ENCODE measurements at regions not wholly inside any gene's neighbourhood (a gene's known extent, or its start where the extent isn't known, plus 50 kb on each side); places are given as distances from the start of the nearest gene placed in this dataset.
"Not testable (repeated sequence)": the region's sequence is repeated elsewhere in the genome, so short reads cannot be mapped to it uniquely, and the experiment has no call there.

DNA sequence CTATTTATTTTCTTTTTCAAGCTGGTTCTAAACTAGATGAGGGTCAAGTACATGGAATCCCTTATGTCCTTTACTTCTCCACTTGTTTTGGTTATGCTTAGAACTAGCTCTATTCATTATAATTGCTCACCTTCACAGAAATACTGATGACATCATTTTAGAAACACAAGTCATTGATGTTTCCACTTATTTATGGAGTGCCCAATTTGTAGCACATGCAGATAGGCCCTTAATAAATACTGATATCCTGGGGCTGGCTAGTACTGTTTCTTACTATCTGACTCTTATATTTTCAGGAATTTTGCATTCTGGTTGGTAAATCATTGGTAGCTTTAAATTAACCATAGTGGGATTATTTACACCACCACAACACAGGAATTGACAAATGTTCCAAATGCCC is 112.2 kb downstream of the NAA11 start:
- no peak for DNase-seq

DNA sequence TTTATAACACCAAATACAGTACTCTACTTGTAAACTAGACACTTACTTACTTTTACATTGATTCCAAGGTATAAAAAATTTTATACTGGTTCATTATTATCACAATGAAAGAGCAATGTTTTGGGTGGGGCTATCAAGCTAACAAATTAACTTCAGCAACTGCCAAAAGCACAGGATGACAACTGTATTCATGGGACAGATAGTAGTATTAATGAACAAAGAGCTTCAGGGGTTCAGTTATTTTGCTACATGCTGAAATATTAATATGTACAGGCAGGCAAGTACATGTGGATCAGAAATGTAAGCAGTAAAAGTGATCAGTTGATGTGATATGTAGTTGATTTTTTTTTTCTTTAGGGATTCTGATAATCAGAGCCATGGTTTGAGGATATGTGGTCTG is 112.9 kb downstream of the NAA11 start:
- no peak for DNase-seq

DNA sequence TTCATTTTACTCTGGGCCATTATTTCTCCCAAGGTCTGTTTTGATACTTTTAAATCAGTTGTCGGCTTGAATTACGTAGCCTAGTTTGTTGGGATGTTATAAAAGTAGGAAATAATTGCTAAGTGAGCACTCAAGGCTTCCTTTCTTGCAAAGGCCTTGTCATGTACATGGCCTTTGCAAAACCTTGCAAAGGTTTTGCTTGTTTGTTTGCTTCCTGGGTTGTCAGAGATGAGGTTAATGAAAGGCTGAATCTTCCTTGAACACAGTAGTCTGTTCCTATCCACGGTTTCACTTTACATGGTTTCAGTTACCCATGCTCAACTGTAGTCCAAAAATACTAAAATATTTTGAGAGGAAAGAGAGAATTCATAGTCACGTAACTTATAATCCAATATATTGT is 113.5 kb downstream of the NAA11 start:
- DNase-seq = no peak

DNA sequence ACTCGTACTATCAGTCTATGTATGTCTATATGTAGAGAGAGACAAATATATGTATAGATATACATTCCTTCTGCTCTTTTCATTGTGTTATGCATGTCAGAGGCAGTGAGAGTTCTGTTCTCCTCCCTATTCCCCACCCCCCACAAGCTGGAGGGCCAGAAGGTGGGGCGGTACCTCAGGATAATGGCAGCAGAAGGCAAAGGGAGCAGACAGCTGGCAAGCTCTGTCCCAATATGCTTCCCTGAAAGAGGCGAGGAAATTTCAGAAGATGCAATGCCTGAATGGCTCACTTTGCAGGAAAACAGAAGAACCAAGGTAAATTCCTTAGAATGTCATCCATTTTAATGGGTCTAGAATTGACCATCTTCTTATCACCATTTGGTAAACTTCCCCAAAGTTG is 114.4 kb downstream of the NAA11 start:
- peak; percentile 85 for DNase-seq

DNA sequence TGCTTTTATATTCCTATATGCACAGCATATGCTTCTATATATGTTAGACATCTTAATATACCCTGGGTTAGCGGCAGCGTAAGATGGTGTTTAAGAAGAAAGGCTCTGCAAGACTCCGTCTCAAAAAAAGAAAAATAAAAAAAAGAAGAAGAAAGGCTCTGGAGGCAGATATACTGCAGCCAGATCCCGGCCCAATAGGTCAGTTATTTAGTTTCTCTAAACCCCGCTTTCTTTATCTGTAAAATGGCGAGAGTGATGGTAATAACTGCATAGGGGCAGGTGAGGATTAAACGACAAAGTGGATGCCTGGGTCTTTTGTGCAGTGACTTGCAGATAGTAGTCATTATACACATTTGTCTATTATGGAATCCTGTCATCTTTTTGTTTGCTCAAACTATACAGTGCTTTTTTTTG is 115.2 kb downstream of the NAA11 start:
- no peak for DNase-seq

DNA sequence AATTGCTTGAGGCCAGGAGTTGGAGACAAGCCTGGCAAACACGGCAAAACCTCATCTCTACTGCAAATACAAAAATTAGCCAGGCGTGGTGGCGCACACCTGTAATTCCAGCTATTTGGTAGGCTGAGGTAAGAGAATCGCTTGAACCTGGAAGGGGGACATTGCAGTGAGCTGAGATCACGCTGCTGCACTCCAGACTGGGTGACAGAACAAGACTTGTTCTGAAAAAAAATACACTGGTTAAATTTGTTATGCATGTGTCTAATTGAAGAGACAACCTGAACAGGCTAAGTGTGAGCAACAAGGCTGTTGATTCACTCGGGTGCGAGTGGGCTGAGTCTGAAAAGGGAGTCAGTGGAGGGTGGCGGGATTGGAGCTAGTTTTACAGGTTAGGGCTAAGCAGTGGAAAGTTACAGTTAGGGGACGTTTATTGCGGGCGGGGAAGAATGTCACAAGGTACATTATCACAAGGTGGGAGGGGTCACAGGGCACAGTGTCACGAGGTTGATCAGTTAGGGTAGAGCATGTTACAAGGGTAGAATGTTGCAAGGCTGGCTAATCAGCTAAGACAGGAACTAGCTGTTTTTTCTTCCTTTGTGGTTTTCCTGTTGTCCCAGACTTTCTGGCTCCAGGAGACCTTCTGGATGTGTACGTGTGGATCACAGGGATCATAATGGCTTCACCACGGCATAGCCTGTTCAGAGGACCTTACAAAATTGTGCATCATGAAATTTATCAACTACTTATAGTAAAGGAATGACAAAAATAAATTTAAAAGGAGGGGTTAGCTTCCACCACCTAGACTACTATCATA is 115.8 kb downstream of the NAA11 start:
- no peak for DNase-seq

DNA sequence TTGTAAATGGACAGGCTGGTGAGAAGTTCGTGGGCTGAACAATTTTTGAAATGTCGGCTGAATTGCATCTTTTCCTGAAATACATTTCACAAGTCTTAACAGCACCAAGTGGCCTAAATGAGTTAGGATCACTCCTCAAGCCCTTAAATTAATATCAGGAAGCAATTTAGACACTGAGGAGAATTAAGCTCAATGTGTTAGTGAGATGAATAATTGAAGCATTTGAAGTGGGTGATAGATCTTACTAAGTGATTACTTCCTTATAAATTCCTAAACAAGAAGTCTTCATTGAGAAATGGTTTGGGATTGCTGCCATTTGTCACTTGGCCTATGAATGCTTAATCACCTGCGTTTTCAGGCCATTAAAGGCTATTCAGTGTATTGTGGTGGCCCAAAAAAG is 116.8 kb downstream of the NAA11 start:
- no peak for DNase-seq

DNA sequence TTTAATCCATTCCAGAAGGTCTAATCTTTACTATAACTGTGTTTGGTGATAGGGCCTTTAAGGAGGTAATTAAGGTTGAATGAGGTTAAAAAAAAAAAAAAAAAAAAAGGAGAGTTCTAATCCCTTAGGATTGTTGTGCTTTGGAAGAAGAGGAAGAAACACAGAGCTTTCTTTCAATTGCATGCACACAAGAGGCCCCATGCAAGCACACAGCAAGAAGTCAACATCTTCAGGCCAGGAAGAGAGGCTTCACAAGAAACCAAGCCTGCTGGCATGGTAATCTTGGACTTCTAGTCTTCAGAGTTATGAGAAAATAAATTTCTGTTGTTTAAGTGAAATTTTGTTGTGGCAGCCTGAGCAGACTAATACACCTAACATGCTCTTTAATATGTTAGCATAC is 118.6 kb downstream of the NAA11 start:
- DNase-seq = no peak

DNA sequence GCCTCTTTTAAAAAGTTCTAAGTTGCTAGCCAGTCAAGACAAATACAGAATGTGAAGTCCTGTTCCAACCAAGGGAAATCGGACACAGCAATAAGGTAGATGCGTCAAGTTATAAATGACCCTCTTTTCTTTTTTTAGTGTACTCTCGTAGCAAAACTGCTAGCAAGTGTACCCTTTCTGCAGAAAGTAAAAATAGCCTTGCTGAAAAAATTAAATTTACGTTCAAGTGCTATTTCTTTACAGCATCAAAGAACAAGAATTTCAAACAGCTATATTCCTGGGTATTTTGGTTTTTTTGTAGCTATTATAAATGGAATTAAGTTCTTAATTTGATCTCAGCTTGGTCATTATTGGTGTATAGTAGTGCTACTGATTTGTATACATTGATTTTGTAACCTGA is 119.2 kb downstream of the NAA11 start:
- no peak for DNase-seq

DNA sequence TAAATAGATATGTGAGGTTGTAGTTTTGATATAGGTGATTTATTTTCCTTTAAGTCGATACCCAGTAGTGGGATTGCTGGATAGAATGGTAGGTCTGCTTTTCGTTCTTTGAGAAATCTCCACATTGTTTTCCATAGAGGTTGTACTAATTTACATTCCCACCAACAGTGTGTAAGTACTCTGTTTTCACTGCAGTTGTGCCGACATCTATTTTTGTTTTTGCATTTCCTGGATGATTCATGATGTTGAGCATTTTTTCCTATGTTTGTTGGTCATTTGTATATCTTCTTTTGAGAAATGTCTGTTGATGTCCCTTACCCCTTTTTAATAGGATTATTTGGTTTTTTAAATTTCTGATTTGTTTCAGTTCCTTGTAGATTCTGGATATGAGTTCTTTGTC is 120.7 kb downstream of the NAA11 start:
- no peak for DNase-seq

DNA sequence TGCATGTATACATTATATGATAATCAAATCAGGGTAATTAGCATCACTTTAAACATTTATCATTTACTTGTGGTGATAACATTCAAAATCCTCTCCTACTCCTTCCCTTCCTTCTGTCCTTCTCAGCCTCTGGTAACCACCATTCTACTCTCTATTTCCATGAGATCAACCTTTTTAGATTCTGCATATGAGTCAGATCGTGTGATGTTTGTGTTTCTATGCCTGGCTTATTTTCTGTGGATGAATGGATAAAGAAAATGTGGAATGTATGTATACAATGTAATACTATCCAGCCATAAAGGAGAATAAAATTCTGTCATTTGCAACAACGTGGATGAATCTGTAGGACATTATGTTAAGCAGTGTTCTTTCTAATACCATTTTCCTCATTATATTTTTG is 123.9 kb downstream of the NAA11 start:
- DNase-seq = no peak

DNA sequence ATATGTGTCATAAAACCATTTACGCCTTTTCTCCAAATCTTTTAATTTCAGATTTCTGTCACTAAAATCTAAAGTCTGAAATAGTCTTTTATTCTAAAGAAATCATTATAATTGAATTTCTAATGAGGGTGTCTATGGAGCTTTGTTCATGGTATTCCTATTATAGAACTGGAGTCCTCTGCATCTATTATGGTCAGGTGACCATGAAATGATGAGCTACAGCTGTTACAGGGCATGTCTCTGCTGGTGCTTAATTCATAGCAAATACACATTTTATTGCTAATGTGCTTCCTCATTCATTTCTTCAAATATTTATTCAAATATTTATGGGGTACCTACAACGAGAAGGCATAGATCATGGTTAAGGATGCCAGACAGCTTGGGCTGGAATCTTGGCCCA is 126.1 kb downstream of the NAA11 start:
- DNase-seq = peak; percentile 80

DNA sequence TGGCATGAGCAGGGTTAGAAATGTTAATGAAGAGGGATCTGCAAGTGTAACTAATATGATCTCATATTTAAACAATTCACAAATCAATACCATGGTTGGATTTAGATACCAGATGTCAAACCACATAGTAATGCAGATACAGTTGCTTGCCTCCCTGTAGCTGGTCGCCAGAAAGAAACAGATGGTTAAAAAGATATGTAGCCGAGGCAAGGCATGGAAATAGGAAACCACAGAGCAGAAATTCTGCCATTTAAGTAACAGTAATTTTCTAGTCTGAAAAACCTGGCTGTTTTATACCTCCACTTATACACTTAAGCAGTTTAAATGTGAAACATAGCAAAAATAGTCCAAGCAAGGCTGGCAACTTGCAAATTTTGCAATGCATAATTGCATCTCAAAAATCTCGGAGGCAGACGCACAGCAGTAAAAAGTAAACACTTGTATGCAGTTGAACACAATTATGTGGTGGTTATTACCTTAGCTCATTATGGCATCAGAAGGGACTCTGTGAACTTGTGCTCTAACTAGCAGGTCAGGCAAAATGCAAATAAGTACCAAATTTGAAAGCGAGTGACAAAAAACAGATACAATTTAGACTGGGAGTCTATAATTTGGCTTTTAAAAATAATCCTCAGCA is 126.8 kb downstream of the NAA11 start:
- peak; percentile 96 for DNase-seq

DNA sequence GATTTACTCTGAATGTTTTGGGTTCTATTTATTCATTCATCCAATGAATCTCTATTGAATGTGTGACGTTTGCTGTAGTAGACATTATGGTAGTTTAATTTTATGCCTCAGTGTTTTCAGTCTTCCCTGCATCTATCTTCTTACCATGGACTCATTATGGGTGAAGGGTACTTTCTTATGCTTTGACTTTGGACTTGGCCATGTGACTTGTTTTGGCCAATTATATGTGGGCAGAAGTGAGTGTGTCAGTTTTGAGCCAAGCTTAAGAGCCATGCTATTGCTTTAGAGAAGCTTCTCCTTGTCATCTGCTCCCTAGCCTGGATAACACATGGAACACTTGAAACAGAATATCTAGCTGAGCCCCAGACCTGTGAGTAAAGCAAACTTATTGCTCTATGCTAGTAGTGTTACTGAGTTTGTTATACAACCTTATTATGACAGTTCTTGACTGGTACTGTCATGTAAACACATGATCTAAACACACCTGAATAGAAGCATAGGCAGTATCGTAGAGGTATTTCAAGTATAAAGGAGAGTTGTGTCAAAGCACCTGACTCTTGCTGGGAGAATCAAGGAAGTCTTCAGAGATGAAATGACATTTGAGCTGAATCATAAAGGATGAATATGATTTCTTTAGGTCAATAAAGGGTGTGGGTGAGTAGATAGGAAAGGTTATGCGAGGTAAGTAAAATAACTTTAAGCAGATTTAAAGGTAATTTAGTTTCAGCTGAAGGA is 128.4 kb downstream of the NAA11 start:
- no peak for DNase-seq

DNA sequence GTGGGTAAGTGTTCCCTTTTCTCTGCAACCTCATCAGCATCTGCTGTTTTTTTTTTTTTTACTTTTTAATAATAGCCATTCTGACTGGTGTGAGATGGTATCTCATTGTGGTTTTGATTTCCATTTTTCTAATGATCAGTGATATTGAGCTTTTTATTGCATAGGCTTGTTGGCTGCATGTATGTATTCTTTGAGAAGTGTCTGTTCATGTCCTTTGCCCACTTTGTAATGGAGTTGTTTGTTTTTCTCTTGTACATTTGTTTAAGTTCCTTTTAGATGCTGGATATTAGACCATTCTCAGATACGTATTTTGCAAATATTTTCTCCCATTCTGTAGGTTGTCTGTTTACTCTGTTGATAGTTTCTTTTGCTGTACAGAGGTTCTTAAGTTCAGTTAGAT is 134.6 kb downstream of the NAA11 start:
- DNase-seq = not testable (repeated sequence)

DNA sequence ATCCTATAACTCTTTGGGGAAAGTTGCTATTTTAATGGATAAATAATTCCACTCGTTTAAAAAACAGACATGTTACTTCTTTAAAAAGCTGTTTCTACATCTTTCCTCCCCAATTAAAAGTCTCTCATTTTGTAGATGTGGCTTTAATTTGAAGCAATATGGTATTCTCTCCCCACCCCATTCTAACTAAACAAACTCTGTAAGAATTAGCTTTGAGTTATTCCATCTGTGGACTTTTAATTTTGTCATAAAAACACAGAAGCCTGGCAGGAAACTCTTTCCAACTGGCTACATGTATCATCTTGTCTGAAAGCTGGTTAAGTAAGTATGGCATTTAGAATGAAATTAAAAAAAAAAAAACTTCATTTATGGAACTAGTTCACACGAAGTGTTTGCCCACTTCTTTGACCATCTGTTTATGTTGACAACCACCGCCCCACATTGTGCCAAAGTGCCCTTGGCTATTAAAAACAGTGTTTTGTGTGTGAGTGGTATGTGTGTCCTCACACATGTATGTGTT is 140.3 kb downstream of the NAA11 start:
- peak; percentile 96 for DNase-seq

DNA sequence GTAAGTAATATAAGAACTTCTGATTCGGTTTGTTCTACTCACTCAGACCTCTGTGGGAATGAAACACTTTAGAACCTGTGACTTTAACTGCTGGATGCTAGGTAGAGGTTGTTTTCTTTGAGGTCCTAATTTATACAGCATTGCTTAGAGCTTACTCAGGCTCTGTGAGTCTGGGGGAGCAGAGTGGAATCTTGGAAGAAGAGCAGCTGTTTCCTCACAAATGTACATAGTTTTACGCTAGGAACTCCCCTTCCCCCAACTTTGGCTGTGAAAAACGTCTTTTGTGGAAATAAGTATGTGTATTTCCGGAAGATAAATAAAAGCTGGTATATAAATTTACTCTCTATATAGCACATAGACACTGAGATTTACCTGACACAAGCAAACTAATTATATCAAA is 141.4 kb downstream of the NAA11 start:
- DNase-seq = no peak

DNA sequence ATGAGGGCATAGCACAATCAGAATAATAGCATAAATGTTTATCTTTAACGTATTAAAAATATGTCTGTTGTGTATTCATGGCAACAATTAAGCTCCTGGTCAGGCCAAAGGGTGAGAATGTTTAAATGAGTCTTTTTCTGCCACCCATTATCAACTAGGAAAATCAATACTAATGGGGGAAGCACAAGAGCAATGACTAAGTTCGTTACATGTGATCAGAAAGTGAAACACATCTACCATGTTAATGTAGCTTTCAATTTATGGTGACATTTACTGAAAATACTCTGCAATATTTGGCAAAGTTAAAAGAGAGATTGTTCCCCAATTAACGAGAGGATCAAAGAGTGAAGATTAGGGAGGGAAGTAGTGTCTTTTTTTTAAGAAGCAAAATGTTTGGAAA is 143.7 kb downstream of the NAA11 start:
- DNase-seq = no peak

DNA sequence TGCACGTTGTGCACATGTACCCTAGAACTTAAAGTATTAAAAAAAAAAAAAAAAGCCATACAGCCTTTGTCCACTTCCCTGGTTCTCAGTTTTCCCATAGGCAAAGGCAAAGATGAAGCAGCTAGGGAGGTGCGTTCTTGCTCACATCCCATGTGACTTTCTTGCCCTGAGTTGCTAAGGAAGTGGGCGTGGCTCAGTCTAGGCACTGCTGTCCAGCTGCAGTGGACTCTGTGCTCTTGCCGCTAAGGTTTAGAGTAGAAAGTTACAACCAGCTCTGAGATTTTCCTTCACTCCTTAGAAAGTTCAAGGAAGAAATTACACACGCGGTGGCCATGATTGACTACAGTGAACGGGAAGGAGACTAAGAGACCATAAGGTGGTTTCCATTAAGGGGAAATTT is 144.7 kb downstream of the NAA11 start:
- no peak for DNase-seq

DNA sequence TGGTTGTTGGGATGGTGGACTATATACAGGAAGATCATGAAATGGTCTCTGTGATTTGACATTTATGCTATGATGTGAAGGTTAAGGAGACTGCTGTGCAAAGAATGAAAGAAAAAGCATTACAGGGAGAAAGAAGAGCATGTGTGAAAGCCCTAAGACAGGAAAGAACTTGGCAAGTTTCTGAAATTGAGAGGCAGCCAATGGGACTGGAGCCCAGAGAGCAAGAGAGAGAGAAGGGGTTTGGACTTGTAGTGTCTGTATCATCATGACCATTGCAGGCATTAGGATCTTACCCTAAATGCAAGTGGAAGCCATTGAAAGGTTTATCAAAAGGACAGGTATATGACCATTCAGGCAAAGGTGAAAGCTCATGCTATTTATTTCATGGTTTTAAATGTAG is 147.1 kb downstream of the NAA11 start:
- DNase-seq = no peak

DNA sequence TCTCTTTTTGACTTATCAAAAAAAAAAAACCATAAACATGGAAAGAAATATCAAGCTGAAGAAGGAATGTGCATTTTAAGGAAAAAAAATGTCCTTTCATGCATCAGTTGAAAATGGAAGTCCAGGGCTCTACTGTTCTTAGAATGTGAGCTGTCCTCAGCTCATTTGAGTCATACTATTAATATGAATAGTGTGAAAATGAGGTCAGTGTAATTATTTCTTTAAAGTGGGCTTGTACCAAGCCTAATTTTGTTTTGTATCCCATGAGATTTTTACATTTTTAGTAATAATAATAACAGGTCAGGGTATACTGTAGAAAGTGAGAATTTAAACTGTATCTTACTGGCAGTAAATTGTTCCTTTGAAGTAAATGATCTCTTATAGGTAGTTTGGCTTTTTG is 148.5 kb downstream of the NAA11 start:
- DNase-seq = no peak

DNA sequence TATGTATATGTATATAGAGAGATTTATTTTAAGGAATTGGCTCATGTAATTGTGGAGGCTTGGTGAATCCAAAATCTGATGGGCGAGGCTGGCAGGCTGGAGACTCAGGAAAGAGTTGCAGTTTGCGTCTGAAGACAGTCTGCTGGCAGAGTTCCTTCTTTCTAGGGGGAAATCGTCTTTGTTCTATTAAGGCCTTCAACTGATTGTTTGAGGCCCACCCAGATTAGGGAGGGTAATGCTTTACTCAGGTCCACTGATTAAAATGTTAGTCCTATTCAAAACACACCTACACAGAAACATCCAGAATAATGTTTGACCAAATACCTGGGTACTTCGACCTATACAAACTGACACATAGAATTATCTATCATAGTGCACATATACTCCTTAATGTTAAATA is 149.5 kb downstream of the NAA11 start:
- DNase-seq = no peak

DNA sequence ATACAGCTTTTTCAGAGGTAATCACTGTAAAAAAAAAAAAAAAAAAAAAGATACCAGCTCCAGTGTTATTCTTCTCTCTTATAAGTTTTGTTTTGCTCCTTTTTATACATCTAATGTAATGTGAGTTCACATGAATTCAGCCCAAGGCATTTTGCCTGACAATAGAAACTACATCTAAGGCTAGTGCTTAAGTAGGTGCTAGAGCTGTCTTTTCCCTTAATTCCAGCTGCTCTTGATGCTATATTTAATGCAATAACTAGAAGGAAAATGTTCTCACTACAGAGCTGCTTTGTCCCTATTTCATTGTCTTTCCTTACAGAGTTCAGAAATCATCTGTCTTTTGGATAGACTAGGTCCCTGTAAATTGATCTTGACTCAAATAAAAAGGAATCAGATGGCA is 150.1 kb downstream of the NAA11 start:
- DNase-seq = no peak
